H1 (cell line): ENCODE measurements at regions not wholly inside any gene's neighbourhood (a gene's known extent, or its start where the extent isn't known, plus 50 kb on each side); places are given as distances from the start of the nearest gene placed in this dataset.

Experiments
- CTCF ChIA-PET: fragments of 300-600 bp; sonication (Branson Sonifier 250); formaldehyde crosslinking; loops from one replicate; lab custom pipeline; 2021; ENCODE audit not compliant: partially characterized antibody; lab: Charles Lee
- POLR2A ChIA-PET: fragments of 300-600 bp; sonication (Branson Sonifier 250); formaldehyde crosslinking; loops from one replicate; lab custom pipeline; 2021; ENCODE audit warnings: inconsistent platforms; ENCODE audit not compliant: partially characterized antibody; lab: Charles Lee
- DNase-seq, 2 experiments: peaks; one replicate each; pipeline versions ENCODE4 v3.0.0 to v3.0.0-alpha.2; 2010 to 2022; ENCODE audit warnings: low spot score in 2 of 2, low read depth in 1 of 2, mixed read lengths in 1 of 2
- FAIRE-seq: peaks from 2 replicates; lab custom pipeline; 2011; peaks lifted over from hg19 to GRCh38; lab: Jason Lieb, UNC
- H2AFZ ChIP-seq: 2 replicates; pipeline ENCODE4 v1.8.1; 2012; ENCODE audit warnings: low read length, inconsistent platforms
- H2AK5ac ChIP-seq: 2 replicates; pipeline ENCODE4 v1.6.1; 2013; ENCODE audit warnings: low read depth, low read length
- H2BK120ac ChIP-seq: replicated peaks from 2 replicates; pipeline ENCODE3; 2013; ENCODE audit warnings: low read depth, low read length, inconsistent platforms
- H2BK12ac ChIP-seq: 2 replicates; pipeline ENCODE4 v1.6.1; 2013; ENCODE audit warnings: low read depth, low read length
- H2BK15ac ChIP-seq: 2 replicates; pipeline ENCODE4 v1.6.1; 2013; ENCODE audit warnings: low read length
- H2BK20ac ChIP-seq: 2 replicates; pipeline ENCODE4 v1.6.1; 2013; ENCODE audit warnings: low read length
- H2BK5ac ChIP-seq: 2 replicates; pipeline ENCODE4 v1.6.1; 2013; ENCODE audit warnings: low read depth, low read length
- H3K14ac ChIP-seq: 2 replicates; pipeline ENCODE4 v1.6.1; 2013; ENCODE audit warnings: inconsistent platforms; ENCODE audit not compliant: insufficient read length
- H3K18ac ChIP-seq: 2 replicates; pipeline ENCODE4 v1.6.1; 2013; ENCODE audit warnings: low read length; ENCODE audit errors: extremely low read depth
- H3K23ac ChIP-seq: 2 replicates; pipeline ENCODE4 v1.6.1; 2013; ENCODE audit warnings: inconsistent platforms; ENCODE audit not compliant: insufficient read length
- H3K23me2 ChIP-seq: 2 replicates; pipeline ENCODE4 v1.6.1; 2013; ENCODE audit warnings: low read depth, low read length
- H3K27ac ChIP-seq: 2 replicates; pipeline ENCODE4 v1.6.1; 2011; ENCODE audit warnings: low read depth, low read length, inconsistent platforms
- H3K27me3 ChIP-seq, 4 experiments: replicated peaks in 1 of 4; 1 replicate in 1 of 4; 2 replicates in 3 of 4; pipeline versions ENCODE4 v1.6.1 to v1.8.1; 2011 to 2013; ENCODE audit warnings: low read length in 3 of 4, mild to moderate bottlenecking in 3 of 4, inconsistent platforms in 2 of 4, mixed read lengths in 2 of 4, moderate library complexity in 1 of 4; ENCODE audit not compliant: control insufficient read depth in 3 of 4, insufficient read depth in 3 of 4; ENCODE audit errors: extremely low read depth in 1 of 4
- H3K36me3 ChIP-seq, 4 experiments: 2 replicates each; pipeline versions ENCODE4 v1.6.1 to v1.8.1; 2011 to 2013; ENCODE audit warnings: mild to moderate bottlenecking in 4 of 4, low read length in 3 of 4, moderate library complexity in 2 of 4, control low read depth in 1 of 4, inconsistent platforms in 1 of 4; ENCODE audit not compliant: insufficient read depth in 4 of 4, control insufficient read depth in 2 of 4
- H3K4ac ChIP-seq: replicated peaks from 2 replicates; pipeline ENCODE3; 2013; ENCODE audit warnings: low read length, low read depth, mixed read lengths, inconsistent platforms; ENCODE audit not compliant: insufficient read length
- H3K4me1 ChIP-seq, 4 experiments: replicated peaks in 1 of 4; 1 replicate in 1 of 4; 2 replicates in 3 of 4; pipeline versions ENCODE4 v1.6.1 to v1.8.1; 2011 to 2013; ENCODE audit warnings: low read length in 3 of 4, inconsistent platforms in 2 of 4, mixed read lengths in 1 of 4; ENCODE audit not compliant: insufficient read depth in 4 of 4, control insufficient read depth in 3 of 4
- H3K4me2 ChIP-seq, 2 experiments: 2 replicates each; pipeline versions ENCODE4 v1.6.1 to v1.8.1; 2011 to 2013; ENCODE audit warnings: low read depth in 2 of 2, low read length in 2 of 2, control low read depth in 1 of 2, inconsistent platforms in 1 of 2, mild to moderate bottlenecking in 1 of 2; ENCODE audit not compliant: insufficient read depth in 1 of 2
- H3K4me3 ChIP-seq, 4 experiments: fragments of 200-600, 300-600 bp in 1 of 4; sonication (generic), shearing (Covaris generic), sonication (Bioruptor Twin) in 1 of 4; 2 replicates each; pipeline versions ENCODE4 v1.5.1 to v1.8.1; 2011 to 2016; ENCODE audit warnings: low read length in 4 of 4, low read depth in 3 of 4, control low read depth in 2 of 4, inconsistent platforms in 2 of 4, mild to moderate bottlenecking in 2 of 4, mixed read lengths in 1 of 4, moderate library complexity in 1 of 4; ENCODE audit not compliant: insufficient read depth in 2 of 4; ENCODE audit errors: extremely low read depth in 1 of 4
- H3K56ac ChIP-seq: replicated peaks from 2 replicates; pipeline ENCODE3; 2013; ENCODE audit warnings: low read depth, mild to moderate bottlenecking, mixed read lengths, low read length, inconsistent platforms; ENCODE audit not compliant: insufficient read length
- H3K79me1 ChIP-seq: 2 replicates; pipeline ENCODE4 v1.6.1; 2013; ENCODE audit warnings: low read depth, low read length, control low read depth
- H3K79me2 ChIP-seq, 2 experiments: 2 replicates each; pipeline versions ENCODE4 v1.6.1 to v1.8.1; 2012 to 2013; ENCODE audit warnings: low read length in 2 of 2, mild to moderate bottlenecking in 2 of 2, inconsistent platforms in 1 of 2; ENCODE audit not compliant: insufficient read depth in 2 of 2, control insufficient read depth in 1 of 2
- H3K9ac ChIP-seq, 4 experiments: replicated peaks in 1 of 4; 1 replicate in 1 of 4; 2 replicates in 3 of 4; pipeline versions ENCODE4 v1.6.1 to v1.8.1; 2011 to 2013; ENCODE audit warnings: low read depth in 3 of 4, low read length in 3 of 4, control low read depth in 2 of 4, mild to moderate bottlenecking in 2 of 4, moderate library complexity in 2 of 4, inconsistent platforms in 1 of 4; ENCODE audit errors: extremely low read depth in 1 of 4
- H3K9me3 ChIP-seq, 2 experiments: 2 replicates each; pipeline versions ENCODE4 v1.6.1 to v1.8.1; 2012 to 2013; ENCODE audit warnings: mild to moderate bottlenecking in 2 of 2, moderate library complexity in 2 of 2, control low read depth in 1 of 2, inconsistent platforms in 1 of 2, low read depth in 1 of 2, low read length in 1 of 2, mixed read lengths in 1 of 2; ENCODE audit not compliant: insufficient read depth in 2 of 2
- H4K20me1 ChIP-seq, 2 experiments: replicated peaks in 1 of 2; 2 replicates each; pipeline versions ENCODE3 to v1.8.1; 2011 to 2013; ENCODE audit warnings: inconsistent platforms in 2 of 2, low read length in 2 of 2, mild to moderate bottlenecking in 1 of 2; ENCODE audit not compliant: insufficient read depth in 2 of 2, control insufficient read depth in 1 of 2
- H4K5ac ChIP-seq: 2 replicates; pipeline ENCODE4 v1.6.1; 2013; ENCODE audit warnings: low read length, low read depth, mixed read lengths, inconsistent platforms; ENCODE audit not compliant: insufficient read length
- H4K8ac ChIP-seq: 2 replicates; pipeline ENCODE4 v1.8.0; 2013; ENCODE audit warnings: mild to moderate bottlenecking, moderate library complexity, low read length, inconsistent platforms; ENCODE audit not compliant: insufficient read depth; ENCODE audit errors: extremely low read depth
- H4K91ac ChIP-seq: replicated peaks from 2 replicates; pipeline ENCODE3; 2013; ENCODE audit warnings: low read length, mixed read lengths, inconsistent platforms; ENCODE audit not compliant: insufficient read length
- ASH2L ChIP-seq: fragments of 200-600, 300-600 bp; sonication (generic); IDR thresholded peaks from one replicate; pipeline ENCODE4 v1.7.1; 2017; ENCODE audit warnings: low read length
- ATF2 ChIP-seq: IDR thresholded peaks from 2 replicates; pipeline ENCODE4 v1.6.1; 2012; ENCODE audit warnings: low read length, inconsistent platforms
- CBX8 ChIP-seq: fragments of 300-800, 300-1000 bp; sonication (generic); IDR thresholded peaks from 2 replicates; pipeline ENCODE4 v1.7.1; 2016; ENCODE audit warnings: low read depth, low read length, borderline replicate concordance
- CTCF ChIP-seq, 3 experiments: IDR thresholded peaks; 1 replicate in 2 of 3; 2 replicates in 1 of 3; pipeline versions ENCODE4 v1.5.1 to v1.6.1; 2011; ENCODE audit warnings: low read length in 3 of 3, mild to moderate bottlenecking in 3 of 3, inconsistent platforms in 2 of 3, low read depth in 1 of 3, moderate library complexity in 1 of 3; ENCODE audit not compliant: insufficient read depth in 1 of 3; ENCODE audit errors: control extremely low read depth in 1 of 3
- KDM1A ChIP-seq: fragments of 200-600, 300-600 bp; sonication (generic); IDR thresholded peaks from 2 replicates; pipeline ENCODE4 v1.7.1; 2016; ENCODE audit warnings: mild to moderate bottlenecking, low read length, borderline replicate concordance
- POLR2A ChIP-seq, 2 experiments: IDR thresholded peaks; 1 replicate in 1 of 2; 2 replicates in 1 of 2; pipeline ENCODE4 v1.6.1; 2011; ENCODE audit warnings: low read depth in 2 of 2, low read length in 2 of 2, mild to moderate bottlenecking in 2 of 2; ENCODE audit errors: control extremely low read depth in 1 of 2
- POU5F1 ChIP-seq: IDR thresholded peaks from 2 replicates; pipeline ENCODE4 v1.6.1; 2011; ENCODE audit warnings: low read depth, mild to moderate bottlenecking, low read length, moderate library complexity
- RXRA ChIP-seq: IDR thresholded peaks from 2 replicates; pipeline ENCODE4 v1.6.1; 2011; ENCODE audit warnings: low read depth, mild to moderate bottlenecking, low read length, moderate library complexity; ENCODE audit not compliant: insufficient read depth
- WGBS, 2 experiments: shearing (Covaris generic) in 1 of 2; methylation state at CpG; one replicate each; pipeline versions ENCODE4 v1.1.6 to v1.1.7; 2013 to 2015; ENCODE audit warnings: low lambda C conversion rate in 2 of 2, mixed read lengths in 2 of 2, inconsistent platforms in 1 of 2, low coverage in 1 of 2, missing lambda C conversion rate in 1 of 2; ENCODE audit not compliant: insufficient replicate concordance in 2 of 2, insufficient coverage in 1 of 2, insufficient read length in 1 of 2; ENCODE audit errors: extremely low coverage in 1 of 2, missing lambda C conversion rate in 1 of 2; 5-methylcytosine and 5-hydroxymethylcytosine counted together

GRCh38 chr11:115676206-115676605 is 172.0 kb upstream of the CADM1 start:
- H3K9me3 ChIP-seq, result no peaks in the 10 kb centered on the region
- no peak overlapping the region for H4K5ac ChIP-seq
- H3K36me3 ChIP-seq, result no peaks in the 10 kb centered on the region
- H3K4me1 ChIP-seq, result peaks cover 0 to 9% (median 3%) of the 10 kb centered on the region in 4 experiments; a peak in 5 of 7 replicates
- no peaks in the 10 kb centered on the region for H3K79me2 ChIP-seq
- H3K9ac ChIP-seq, result no peak overlapping the region
- FAIRE-seq, result no peak
- H3K18ac ChIP-seq, result no peak overlapping the region
- H2AK5ac ChIP-seq, result no peak overlapping the region
- H3K56ac ChIP-seq, result no peak overlapping the region
- no peak overlapping the region for H3K4me3 ChIP-seq
- WGBS, 2 experiments, result 82% methylated on average over 4 of the region's 4 CpGs; no CpG with 5 or more reads in 1 of the 2 experiments
- no peak overlapping the region for H2BK5ac ChIP-seq
- ChIA-PET POLR2A (no interaction called here), CTCF (interaction anchor here (0.9 to 1.3 kb wide), 6 partner anchors 18 to 146 kb away, joined by 3 to 4 read pairs (median 3); no protein-coding TSS in a partner anchor)
- no peak for DNase-seq
- H3K4me2 ChIP-seq, result no peak overlapping the region
- no peak overlapping the region for H2BK120ac ChIP-seq
- no peak overlapping the region for H4K8ac ChIP-seq
- H2BK15ac ChIP-seq, result no peak overlapping the region
- H3K23ac ChIP-seq, result no peak overlapping the region
- no peak overlapping the region for H3K14ac ChIP-seq
- H2AFZ ChIP-seq, result no peak overlapping the region
- no peak overlapping the region for H2BK20ac ChIP-seq
- no peaks in the 10 kb centered on the region for H3K27me3 ChIP-seq
- H3K23me2 ChIP-seq, result no peaks in the 10 kb centered on the region
- H2BK12ac ChIP-seq, result no peak overlapping the region
- no peak overlapping the region for H3K27ac ChIP-seq
- no peak overlapping the region for H3K4ac ChIP-seq
- H3K79me1 ChIP-seq, result no peaks in the 10 kb centered on the region
- H4K91ac ChIP-seq, result no peak overlapping the region
- no peaks in the 10 kb centered on the region for H4K20me1 ChIP-seq
- TF ChIP-seq ATF2 (no peak), RXRA (no peak), ASH2L (no peak), CBX8 (no peak), POU5F1 (no peak), KDM1A (no peak), POLR2A (IDR thresholded peaks at IDR 0.05; ENCODE audit: control extremely low read depth in 1 of 2, low read depth in 2 of 2, low read length in 2 of 2) (no peak), CTCF (IDR thresholded peaks at IDR 0.05; ENCODE audit: control extremely low read depth in 1 of 3, insufficient read depth in 1 of 3, low read depth in 1 of 3, low read length in 3 of 3) (no peak)
